ENCODE measurements at regions not wholly inside any gene's neighbourhood (a gene's known extent, or its start where the extent isn't known, plus 50 kb on each side); places are given as distances from the start of the nearest gene placed in this dataset.
A peak's percentile ranks its signal among the peaks of the same experiment; 100 is the strongest.

DNA sequence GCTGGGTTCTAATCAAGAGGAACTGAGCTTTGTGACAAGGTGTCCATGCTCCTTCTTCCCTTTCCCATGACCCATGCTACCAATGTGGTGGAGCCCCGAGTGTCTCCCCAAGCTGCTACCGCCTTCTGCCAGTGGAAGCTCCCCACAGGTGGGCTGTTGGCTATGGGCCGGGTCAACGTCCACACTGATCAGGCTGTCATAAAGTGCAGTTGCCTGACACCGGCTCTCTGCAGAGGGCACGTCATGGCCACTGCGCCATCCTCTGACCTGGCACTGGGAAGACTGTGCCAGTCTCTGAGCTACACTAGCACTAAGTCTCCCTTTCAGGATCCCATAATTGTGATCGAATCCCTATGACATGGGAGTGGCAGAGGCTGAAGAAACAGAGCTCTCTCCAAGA lies 192.3 kb downstream of the USP12 start:
- DNase-seq (ENCODE audit: low read depth in 1 of 2, low spot score in 1 of 2) = no peak
- Histone ChIP-seq H3K4me3 (replicated peaks; ENCODE audit: insufficient read depth, low read length) (no peak overlapping the region), H3K27ac (replicated peaks) (no peak overlapping the region)

DNA sequence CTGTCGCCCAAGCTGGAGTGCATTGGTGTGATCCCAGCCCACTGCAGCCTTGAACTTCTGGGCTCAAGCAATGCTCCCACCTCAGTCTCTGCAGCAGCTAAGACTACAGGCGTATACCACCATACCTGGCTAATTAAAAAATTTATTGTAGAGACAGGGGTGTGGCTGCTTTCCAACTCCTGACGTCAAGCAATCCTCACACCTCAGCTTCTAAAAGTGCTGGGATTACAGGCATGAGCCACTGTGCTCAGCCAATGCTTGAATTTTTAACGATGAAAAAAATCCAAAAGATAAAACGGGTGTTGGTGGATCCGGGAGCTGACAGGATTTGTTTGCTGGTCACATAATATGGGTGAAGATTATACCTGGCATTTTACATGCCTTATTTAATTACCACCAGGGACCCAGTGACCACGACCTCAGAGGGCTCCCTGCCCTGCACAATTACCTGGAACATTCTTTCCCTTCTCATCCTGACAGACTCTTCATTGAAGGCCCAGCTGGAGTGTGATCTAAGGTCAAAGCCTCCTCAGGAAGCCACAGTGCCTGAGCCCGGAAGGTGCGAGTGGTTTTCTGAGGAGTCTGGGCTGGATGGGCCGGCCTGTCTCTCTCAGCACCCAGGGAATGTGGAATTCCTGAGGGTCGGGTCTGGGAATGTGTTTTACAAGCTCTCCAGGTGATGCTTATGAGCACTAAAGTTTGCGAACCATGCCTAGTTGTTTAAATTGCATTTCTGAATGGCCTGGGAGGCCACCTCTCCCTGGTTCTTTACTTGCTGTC lies 193.3 kb downstream of the USP12 start:
- Histone ChIP-seq H3K27ac (replicated peaks) (no peak overlapping the region), H3K27me3 (ENCODE audit: insufficient read depth, poor library complexity, severe bottlenecking) (no peaks in the 10 kb centered on the region), H3K4me3 (replicated peaks; ENCODE audit: insufficient read depth, low read length) (no peak overlapping the region)
- TF ChIP-seq, protein P1, sequence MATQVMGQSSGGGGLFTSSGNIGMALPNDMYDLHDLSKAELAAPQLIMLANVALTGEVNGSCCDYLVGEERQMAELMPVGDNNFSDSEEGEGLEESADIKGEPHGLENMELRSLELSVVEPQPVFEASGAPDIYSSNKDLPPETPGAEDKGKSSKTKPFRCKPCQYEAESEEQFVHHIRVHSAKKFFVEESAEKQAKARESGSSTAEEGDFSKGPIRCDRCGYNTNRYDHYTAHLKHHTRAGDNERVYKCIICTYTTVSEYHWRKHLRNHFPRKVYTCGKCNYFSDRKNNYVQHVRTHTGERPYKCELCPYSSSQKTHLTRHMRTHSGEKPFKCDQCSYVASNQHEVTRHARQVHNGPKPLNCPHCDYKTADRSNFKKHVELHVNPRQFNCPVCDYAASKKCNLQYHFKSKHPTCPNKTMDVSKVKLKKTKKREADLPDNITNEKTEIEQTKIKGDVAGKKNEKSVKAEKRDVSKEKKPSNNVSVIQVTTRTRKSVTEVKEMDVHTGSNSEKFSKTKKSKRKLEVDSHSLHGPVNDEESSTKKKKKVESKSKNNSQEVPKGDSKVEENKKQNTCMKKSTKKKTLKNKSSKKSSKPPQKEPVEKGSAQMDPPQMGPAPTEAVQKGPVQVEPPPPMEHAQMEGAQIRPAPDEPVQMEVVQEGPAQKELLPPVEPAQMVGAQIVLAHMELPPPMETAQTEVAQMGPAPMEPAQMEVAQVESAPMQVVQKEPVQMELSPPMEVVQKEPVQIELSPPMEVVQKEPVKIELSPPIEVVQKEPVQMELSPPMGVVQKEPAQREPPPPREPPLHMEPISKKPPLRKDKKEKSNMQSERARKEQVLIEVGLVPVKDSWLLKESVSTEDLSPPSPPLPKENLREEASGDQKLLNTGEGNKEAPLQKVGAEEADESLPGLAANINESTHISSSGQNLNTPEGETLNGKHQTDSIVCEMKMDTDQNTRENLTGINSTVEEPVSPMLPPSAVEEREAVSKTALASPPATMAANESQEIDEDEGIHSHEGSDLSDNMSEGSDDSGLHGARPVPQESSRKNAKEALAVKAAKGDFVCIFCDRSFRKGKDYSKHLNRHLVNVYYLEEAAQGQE (IDR thresholded peaks at IDR 0.05; ENCODE audit: insufficient replicate concordance, low read depth) = no peak
- no peak for TF ChIP-seq GABPA (IDR thresholded peaks at IDR 0.05; ENCODE audit: low read depth)
- no peak for TF ChIP-seq SPI1 (IDR thresholded peaks at IDR 0.05; ENCODE audit: borderline replicate concordance, low read depth)
- no peak for TF ChIP-seq POLR2AphosphoS5 (IDR thresholded peaks at IDR 0.05; ENCODE audit: low read depth)
- TF ChIP-seq, protein P2, sequence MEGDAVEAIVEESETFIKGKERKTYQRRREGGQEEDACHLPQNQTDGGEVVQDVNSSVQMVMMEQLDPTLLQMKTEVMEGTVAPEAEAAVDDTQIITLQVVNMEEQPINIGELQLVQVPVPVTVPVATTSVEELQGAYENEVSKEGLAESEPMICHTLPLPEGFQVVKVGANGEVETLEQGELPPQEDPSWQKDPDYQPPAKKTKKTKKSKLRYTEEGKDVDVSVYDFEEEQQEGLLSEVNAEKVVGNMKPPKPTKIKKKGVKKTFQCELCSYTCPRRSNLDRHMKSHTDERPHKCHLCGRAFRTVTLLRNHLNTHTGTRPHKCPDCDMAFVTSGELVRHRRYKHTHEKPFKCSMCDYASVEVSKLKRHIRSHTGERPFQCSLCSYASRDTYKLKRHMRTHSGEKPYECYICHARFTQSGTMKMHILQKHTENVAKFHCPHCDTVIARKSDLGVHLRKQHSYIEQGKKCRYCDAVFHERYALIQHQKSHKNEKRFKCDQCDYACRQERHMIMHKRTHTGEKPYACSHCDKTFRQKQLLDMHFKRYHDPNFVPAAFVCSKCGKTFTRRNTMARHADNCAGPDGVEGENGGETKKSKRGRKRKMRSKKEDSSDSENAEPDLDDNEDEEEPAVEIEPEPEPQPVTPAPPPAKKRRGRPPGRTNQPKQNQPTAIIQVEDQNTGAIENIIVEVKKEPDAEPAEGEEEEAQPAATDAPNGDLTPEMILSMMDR (IDR thresholded peaks at IDR 0.05; ENCODE audit: insufficient read depth, low read length) = no peak
- no peak for DNase-seq (ENCODE audit: low read depth in 1 of 2, low spot score in 1 of 2)

More for the DNA sequence above, 192.3 kb downstream of the USP12 start:
- no peaks in the 10 kb centered on the region for H3K27me3 ChIP-seq (ENCODE audit: insufficient read depth, poor library complexity, severe bottlenecking)
- TF ChIP-seq, protein P1 (IDR thresholded peaks at IDR 0.05; ENCODE audit: insufficient replicate concordance, low read depth) = no peak
- no peak for TF ChIP-seq POLR2AphosphoS5 (IDR thresholded peaks at IDR 0.05; ENCODE audit: low read depth)
- no peak for TF ChIP-seq SPI1 (IDR thresholded peaks at IDR 0.05; ENCODE audit: borderline replicate concordance, low read depth)
- no peak for TF ChIP-seq GABPA (IDR thresholded peaks at IDR 0.05; ENCODE audit: low read depth)

DNA sequence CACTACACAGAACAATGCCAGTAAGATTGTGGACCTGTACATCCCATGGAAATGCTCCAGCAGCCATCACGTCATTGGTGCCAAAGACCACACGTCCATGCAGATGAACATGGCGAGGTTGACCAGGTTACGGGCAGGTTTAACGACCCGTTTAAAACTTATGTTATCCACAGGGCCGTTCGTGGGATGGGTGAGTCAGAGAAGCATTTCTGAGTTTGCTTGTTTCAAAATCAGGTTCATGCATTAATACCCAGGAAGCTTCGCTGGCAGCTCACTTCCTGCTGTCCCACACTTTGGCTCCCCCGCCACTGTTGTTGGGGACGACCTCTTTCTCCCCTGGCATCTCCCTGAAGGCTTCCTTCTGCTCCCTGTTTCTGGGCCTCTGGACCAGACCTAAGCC lies 194.1 kb downstream of the USP12 start:
- TF ChIP-seq POLR2AphosphoS5 (IDR thresholded peaks at IDR 0.05; ENCODE audit: low read depth) = no peak
- TF ChIP-seq, protein P1 (IDR thresholded peaks at IDR 0.05; ENCODE audit: insufficient replicate concordance, low read depth) = no peak
- TF ChIP-seq, protein P2 (IDR thresholded peaks at IDR 0.05; ENCODE audit: insufficient read depth, low read length) = no peak
- no peak for TF ChIP-seq GABPA (IDR thresholded peaks at IDR 0.05; ENCODE audit: low read depth)
- no peak for TF ChIP-seq SPI1 (IDR thresholded peaks at IDR 0.05; ENCODE audit: borderline replicate concordance, low read depth)
- no peak overlapping the region for H3K27ac ChIP-seq (replicated peaks)
- no peak overlapping the region for H3K4me3 ChIP-seq (replicated peaks; ENCODE audit: insufficient read depth, low read length)
- peak in 1 of 2 experiments; percentile 25 for DNase-seq (ENCODE audit: low read depth in 1 of 2, low spot score in 1 of 2)
- H3K27me3 ChIP-seq (ENCODE audit: insufficient read depth, poor library complexity, severe bottlenecking) = no peaks in the 10 kb centered on the region
